H1 (cell line): ENCODE measurements at regions not wholly inside any gene's neighbourhood (a gene's known extent, or its start where the extent isn't known, plus 50 kb on each side); places are given as distances from the start of the nearest gene placed in this dataset.

Source experiments
- CTCF ChIA-PET: fragments of 300-600 bp; sonication (Branson Sonifier 250); formaldehyde crosslinking; loops from one replicate; lab custom pipeline; 2021; ENCODE audit not compliant: partially characterized antibody; lab: Charles Lee
- POLR2A ChIA-PET: fragments of 300-600 bp; sonication (Branson Sonifier 250); formaldehyde crosslinking; loops from one replicate; lab custom pipeline; 2021; ENCODE audit warnings: inconsistent platforms; ENCODE audit not compliant: partially characterized antibody; lab: Charles Lee
- DNase-seq, 2 experiments: peaks; one replicate each; pipeline versions ENCODE4 v3.0.0 to v3.0.0-alpha.2; 2010 to 2022; ENCODE audit warnings: low spot score in 2 of 2, low read depth in 1 of 2, mixed read lengths in 1 of 2
- FAIRE-seq: peaks from 2 replicates; lab custom pipeline; 2011; peaks lifted over from hg19 to GRCh38; lab: Jason Lieb, UNC
- H2AFZ ChIP-seq: 2 replicates; pipeline ENCODE4 v1.8.1; 2012; ENCODE audit warnings: low read length, inconsistent platforms
- H2AK5ac ChIP-seq: 2 replicates; pipeline ENCODE4 v1.6.1; 2013; ENCODE audit warnings: low read depth, low read length
- H2BK120ac ChIP-seq: replicated peaks from 2 replicates; pipeline ENCODE3; 2013; ENCODE audit warnings: low read depth, low read length, inconsistent platforms
- H2BK12ac ChIP-seq: 2 replicates; pipeline ENCODE4 v1.6.1; 2013; ENCODE audit warnings: low read depth, low read length
- H2BK15ac ChIP-seq: 2 replicates; pipeline ENCODE4 v1.6.1; 2013; ENCODE audit warnings: low read length
- H2BK20ac ChIP-seq: 2 replicates; pipeline ENCODE4 v1.6.1; 2013; ENCODE audit warnings: low read length
- H2BK5ac ChIP-seq: 2 replicates; pipeline ENCODE4 v1.6.1; 2013; ENCODE audit warnings: low read depth, low read length
- H3K14ac ChIP-seq: 2 replicates; pipeline ENCODE4 v1.6.1; 2013; ENCODE audit warnings: inconsistent platforms; ENCODE audit not compliant: insufficient read length
- H3K18ac ChIP-seq: 2 replicates; pipeline ENCODE4 v1.6.1; 2013; ENCODE audit warnings: low read length; ENCODE audit errors: extremely low read depth
- H3K23ac ChIP-seq: 2 replicates; pipeline ENCODE4 v1.6.1; 2013; ENCODE audit warnings: inconsistent platforms; ENCODE audit not compliant: insufficient read length
- H3K23me2 ChIP-seq: 2 replicates; pipeline ENCODE4 v1.6.1; 2013; ENCODE audit warnings: low read depth, low read length
- H3K27ac ChIP-seq: 2 replicates; pipeline ENCODE4 v1.6.1; 2011; ENCODE audit warnings: low read depth, low read length, inconsistent platforms
- H3K27me3 ChIP-seq, 4 experiments: replicated peaks in 1 of 4; 1 replicate in 1 of 4; 2 replicates in 3 of 4; pipeline versions ENCODE4 v1.6.1 to v1.8.1; 2011 to 2013; ENCODE audit warnings: low read length in 3 of 4, mild to moderate bottlenecking in 3 of 4, inconsistent platforms in 2 of 4, mixed read lengths in 2 of 4, moderate library complexity in 1 of 4; ENCODE audit not compliant: control insufficient read depth in 3 of 4, insufficient read depth in 3 of 4; ENCODE audit errors: extremely low read depth in 1 of 4
- H3K36me3 ChIP-seq, 4 experiments: 2 replicates each; pipeline versions ENCODE4 v1.6.1 to v1.8.1; 2011 to 2013; ENCODE audit warnings: mild to moderate bottlenecking in 4 of 4, low read length in 3 of 4, moderate library complexity in 2 of 4, control low read depth in 1 of 4, inconsistent platforms in 1 of 4; ENCODE audit not compliant: insufficient read depth in 4 of 4, control insufficient read depth in 2 of 4
- H3K4ac ChIP-seq: replicated peaks from 2 replicates; pipeline ENCODE3; 2013; ENCODE audit warnings: low read length, low read depth, mixed read lengths, inconsistent platforms; ENCODE audit not compliant: insufficient read length
- H3K4me1 ChIP-seq, 4 experiments: replicated peaks in 1 of 4; 1 replicate in 1 of 4; 2 replicates in 3 of 4; pipeline versions ENCODE4 v1.6.1 to v1.8.1; 2011 to 2013; ENCODE audit warnings: low read length in 3 of 4, inconsistent platforms in 2 of 4, mixed read lengths in 1 of 4; ENCODE audit not compliant: insufficient read depth in 4 of 4, control insufficient read depth in 3 of 4
- H3K4me2 ChIP-seq, 2 experiments: 2 replicates each; pipeline versions ENCODE4 v1.6.1 to v1.8.1; 2011 to 2013; ENCODE audit warnings: low read depth in 2 of 2, low read length in 2 of 2, control low read depth in 1 of 2, inconsistent platforms in 1 of 2, mild to moderate bottlenecking in 1 of 2; ENCODE audit not compliant: insufficient read depth in 1 of 2
- H3K4me3 ChIP-seq, 4 experiments: fragments of 200-600, 300-600 bp in 1 of 4; sonication (generic), shearing (Covaris generic), sonication (Bioruptor Twin) in 1 of 4; 2 replicates each; pipeline versions ENCODE4 v1.5.1 to v1.8.1; 2011 to 2016; ENCODE audit warnings: low read length in 4 of 4, low read depth in 3 of 4, control low read depth in 2 of 4, inconsistent platforms in 2 of 4, mild to moderate bottlenecking in 2 of 4, mixed read lengths in 1 of 4, moderate library complexity in 1 of 4; ENCODE audit not compliant: insufficient read depth in 2 of 4; ENCODE audit errors: extremely low read depth in 1 of 4
- H3K56ac ChIP-seq: replicated peaks from 2 replicates; pipeline ENCODE3; 2013; ENCODE audit warnings: low read depth, mild to moderate bottlenecking, mixed read lengths, low read length, inconsistent platforms; ENCODE audit not compliant: insufficient read length
- H3K79me1 ChIP-seq: 2 replicates; pipeline ENCODE4 v1.6.1; 2013; ENCODE audit warnings: low read depth, low read length, control low read depth
- H3K79me2 ChIP-seq, 2 experiments: 2 replicates each; pipeline versions ENCODE4 v1.6.1 to v1.8.1; 2012 to 2013; ENCODE audit warnings: low read length in 2 of 2, mild to moderate bottlenecking in 2 of 2, inconsistent platforms in 1 of 2; ENCODE audit not compliant: insufficient read depth in 2 of 2, control insufficient read depth in 1 of 2
- H3K9ac ChIP-seq, 4 experiments: replicated peaks in 1 of 4; 1 replicate in 1 of 4; 2 replicates in 3 of 4; pipeline versions ENCODE4 v1.6.1 to v1.8.1; 2011 to 2013; ENCODE audit warnings: low read depth in 3 of 4, low read length in 3 of 4, control low read depth in 2 of 4, mild to moderate bottlenecking in 2 of 4, moderate library complexity in 2 of 4, inconsistent platforms in 1 of 4; ENCODE audit errors: extremely low read depth in 1 of 4
- H3K9me3 ChIP-seq, 2 experiments: 2 replicates each; pipeline versions ENCODE4 v1.6.1 to v1.8.1; 2012 to 2013; ENCODE audit warnings: mild to moderate bottlenecking in 2 of 2, moderate library complexity in 2 of 2, control low read depth in 1 of 2, inconsistent platforms in 1 of 2, low read depth in 1 of 2, low read length in 1 of 2, mixed read lengths in 1 of 2; ENCODE audit not compliant: insufficient read depth in 2 of 2
- H4K20me1 ChIP-seq, 2 experiments: replicated peaks in 1 of 2; 2 replicates each; pipeline versions ENCODE3 to v1.8.1; 2011 to 2013; ENCODE audit warnings: inconsistent platforms in 2 of 2, low read length in 2 of 2, mild to moderate bottlenecking in 1 of 2; ENCODE audit not compliant: insufficient read depth in 2 of 2, control insufficient read depth in 1 of 2
- H4K5ac ChIP-seq: 2 replicates; pipeline ENCODE4 v1.6.1; 2013; ENCODE audit warnings: low read length, low read depth, mixed read lengths, inconsistent platforms; ENCODE audit not compliant: insufficient read length
- H4K8ac ChIP-seq: 2 replicates; pipeline ENCODE4 v1.8.0; 2013; ENCODE audit warnings: mild to moderate bottlenecking, moderate library complexity, low read length, inconsistent platforms; ENCODE audit not compliant: insufficient read depth; ENCODE audit errors: extremely low read depth
- H4K91ac ChIP-seq: replicated peaks from 2 replicates; pipeline ENCODE3; 2013; ENCODE audit warnings: low read length, mixed read lengths, inconsistent platforms; ENCODE audit not compliant: insufficient read length
- BRCA1 ChIP-seq: IDR thresholded peaks from 2 replicates; pipeline ENCODE4 v1.6.1; 2012; ENCODE audit warnings: low read depth, low read length, improper control_type of control experiment
- CEBPB ChIP-seq: IDR thresholded peaks from 2 replicates; pipeline ENCODE4 v1.6.1; 2012; ENCODE audit warnings: low read depth, low read length
- CTBP2 ChIP-seq: IDR thresholded peaks from 2 replicates; pipeline ENCODE4 v1.7.0; 2011; ENCODE audit warnings: borderline replicate concordance, mild to moderate bottlenecking, moderate library complexity, mixed read lengths, low read length; ENCODE audit not compliant: insufficient read depth, insufficient read length
- EZH2 ChIP-seq: fragments of 200-600 bp; sonication (generic); IDR thresholded peaks from 2 replicates; pipeline ENCODE4 v1.7.1; 2012; ENCODE audit warnings: low read depth, mild to moderate bottlenecking, moderate library complexity, low read length, inconsistent platforms; ENCODE audit not compliant: severe bottlenecking
- JUND ChIP-seq: IDR thresholded peaks from 2 replicates; pipeline ENCODE4 v1.6.1; 2011; ENCODE audit warnings: mild to moderate bottlenecking, improper control_type of control experiment, low read length
- NANOG ChIP-seq: IDR thresholded peaks from 2 replicates; pipeline ENCODE4 v1.6.1; 2011; ENCODE audit warnings: low read length, low read depth, mild to moderate bottlenecking, inconsistent platforms; ENCODE audit not compliant: insufficient read depth, poor library complexity, severe bottlenecking
- SAP30 ChIP-seq: fragments of 300-600 bp; sonication (generic); IDR thresholded peaks from 2 replicates; pipeline ENCODE4 v1.7.1; 2012; ENCODE audit warnings: low read length, moderate library complexity, mild to moderate bottlenecking, inconsistent platforms; ENCODE audit not compliant: insufficient read depth, insufficient replicate concordance
- SIN3A ChIP-seq, 2 experiments: IDR thresholded peaks in 1 of 2; conservative IDR thresholded peaks in 1 of 2; 2 replicates each; pipeline ENCODE4 v1.6.1; 2011 to 2012; ENCODE audit warnings: low read length in 2 of 2, improper control_type of control experiment in 1 of 2, low read depth in 1 of 2, mild to moderate bottlenecking in 1 of 2
- TAF7 ChIP-seq: optimal IDR thresholded peaks from 2 replicates; pipeline ENCODE3; 2011; ENCODE audit warnings: low read depth, mild to moderate bottlenecking, inconsistent platforms, low read length, moderate library complexity, borderline replicate concordance
- TCF12 ChIP-seq: IDR thresholded peaks from 2 replicates; pipeline ENCODE4 v1.6.1; 2011; ENCODE audit warnings: low read depth, mild to moderate bottlenecking, low read length
- WGBS, 2 experiments: shearing (Covaris generic) in 1 of 2; methylation state at CpG; one replicate each; pipeline versions ENCODE4 v1.1.6 to v1.1.7; 2013 to 2015; ENCODE audit warnings: low lambda C conversion rate in 2 of 2, mixed read lengths in 2 of 2, inconsistent platforms in 1 of 2, low coverage in 1 of 2, missing lambda C conversion rate in 1 of 2; ENCODE audit not compliant: insufficient replicate concordance in 2 of 2, insufficient coverage in 1 of 2, insufficient read length in 1 of 2; ENCODE audit errors: extremely low coverage in 1 of 2, missing lambda C conversion rate in 1 of 2; 5-methylcytosine and 5-hydroxymethylcytosine counted together
- TF ChIP-seq, protein P1 (sequence below): IDR thresholded peaks from 2 replicates; pipeline ENCODE4 v1.6.1; 2012; ENCODE audit warnings: inconsistent platforms

- Histone ChIP-seq H3K79me1 (no peaks in the 10 kb centered on the region), H2BK20ac (no peak overlapping the region), H4K5ac (no peak overlapping the region), H3K9me3 (peaks cover 0 to 4% of the 10 kb centered on the region in 2 experiments; a peak in 1 of 4 replicates), H3K4ac (no peak overlapping the region), H2BK120ac (no peak overlapping the region), H3K23ac (no peak overlapping the region), H2AK5ac (no peak overlapping the region), H3K9ac (no peak overlapping the region), H3K4me2 (no peak overlapping the region), H4K91ac (no peak overlapping the region), H2BK12ac (no peak overlapping the region), H3K56ac (no peak overlapping the region), H3K4me3 (no peak overlapping the region), H2AFZ (no peak overlapping the region), H2BK15ac (no peak overlapping the region), H4K20me1 (no peaks in the 10 kb centered on the region), H3K4me1 (no peaks in the 10 kb centered on the region), H3K18ac (no peak overlapping the region), H4K8ac (no peak overlapping the region), H3K14ac (no peak overlapping the region), H3K79me2 (no peaks in the 10 kb centered on the region), H3K23me2 (no peaks in the 10 kb centered on the region), H2BK5ac (no peak overlapping the region), H3K27me3 (no peaks in the 10 kb centered on the region), H3K36me3 (no peaks in the 10 kb centered on the region), H3K27ac (no peak overlapping the region)
- no peak for TF ChIP-seq JUND
- no peak for TF ChIP-seq TCF12
- no peak for TF ChIP-seq BRCA1
- no peak for TF ChIP-seq SAP30
- TF ChIP-seq, protein P1, sequence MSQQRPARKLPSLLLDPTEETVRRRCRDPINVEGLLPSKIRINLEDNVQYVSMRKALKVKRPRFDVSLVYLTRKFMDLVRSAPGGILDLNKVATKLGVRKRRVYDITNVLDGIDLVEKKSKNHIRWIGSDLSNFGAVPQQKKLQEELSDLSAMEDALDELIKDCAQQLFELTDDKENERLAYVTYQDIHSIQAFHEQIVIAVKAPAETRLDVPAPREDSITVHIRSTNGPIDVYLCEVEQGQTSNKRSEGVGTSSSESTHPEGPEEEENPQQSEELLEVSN: no peak
- TF ChIP-seq EZH2: no peak
- no peak for TF ChIP-seq CTBP2
- no peak for TF ChIP-seq CEBPB
- no peak for TF ChIP-seq SIN3A (conservative IDR thresholded peaks at IDR 0.05 in 1 of 2, IDR thresholded peaks at IDR 0.05 in 1 of 2; ENCODE audit: low read depth in 1 of 2, low read length in 2 of 2)
- TF ChIP-seq NANOG: no peak
- TF ChIP-seq TAF7: no peak
- no peak for FAIRE-seq
- DNase-seq: no peak
- 91% methylated on average over 6 of the region's 7 CpGs; no CpG with 5 or more reads in 1 of the 2 experiments for WGBS, 2 experiments
- POLR2A ChIA-PET: no interaction called here
- CTCF ChIA-PET: interaction anchor here (0.6 to 0.8 kb wide), 2 partner anchors 117 to 1000 kb away, joined by 3 to 4 read pairs; no protein-coding TSS in a partner anchor
These were observed 359.9 kb downstream of the AEBP2 start for GRCh38 chr12:19799216-19799615.
